Fibroblast of upper back skin (primary cell): ENCODE measurements at regions not wholly inside any gene's neighbourhood (a gene's known extent, or its start where the extent isn't known, plus 50 kb on each side); places are given as distances from the start of the nearest gene placed in this dataset.

Experiments used
- DNase-seq: peaks from one replicate; pipeline ENCODE4 v3.0.0-alpha.2; 2013

DNA sequence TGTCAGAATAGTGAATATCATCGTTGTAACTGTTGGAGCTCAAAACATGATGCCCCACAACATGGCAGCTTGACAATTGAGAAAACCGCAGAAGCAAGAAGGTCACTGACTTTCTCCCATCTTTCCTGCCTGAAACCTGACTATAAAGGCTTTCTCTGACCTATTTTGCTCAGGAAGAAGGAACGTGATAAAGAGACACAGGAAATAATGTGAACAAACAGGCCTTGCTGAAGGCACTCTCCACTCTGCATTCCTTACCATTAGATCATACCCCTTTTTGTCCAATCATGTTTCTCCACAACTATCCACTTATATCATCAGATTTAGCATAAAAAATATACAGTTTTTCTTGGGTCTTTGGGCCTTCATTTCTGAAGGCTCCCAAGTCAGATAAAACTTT lies 916.8 kb downstream of the METTL15 start:
- DNase-seq: peak; percentile 22

DNA sequence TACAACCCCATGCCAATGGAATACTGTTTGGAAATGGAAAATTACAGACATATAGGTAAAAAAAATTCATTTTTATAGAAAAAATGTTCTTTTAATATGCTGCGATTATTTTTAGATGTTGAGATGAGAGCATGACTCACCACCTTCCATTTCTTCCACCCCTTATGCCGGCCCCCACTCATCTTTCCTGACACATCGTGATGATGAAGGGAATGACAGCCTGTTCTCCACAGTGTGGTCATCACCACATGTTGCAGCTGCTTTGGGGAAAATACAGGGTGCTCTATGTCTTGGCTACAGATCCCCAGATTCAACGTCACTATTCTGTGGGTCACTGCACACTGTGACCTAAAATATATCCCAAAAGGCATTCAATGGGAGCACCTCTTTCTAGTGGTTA lies 916.2 kb downstream of the METTL15 start:
- peak; percentile 52 for DNase-seq

DNA sequence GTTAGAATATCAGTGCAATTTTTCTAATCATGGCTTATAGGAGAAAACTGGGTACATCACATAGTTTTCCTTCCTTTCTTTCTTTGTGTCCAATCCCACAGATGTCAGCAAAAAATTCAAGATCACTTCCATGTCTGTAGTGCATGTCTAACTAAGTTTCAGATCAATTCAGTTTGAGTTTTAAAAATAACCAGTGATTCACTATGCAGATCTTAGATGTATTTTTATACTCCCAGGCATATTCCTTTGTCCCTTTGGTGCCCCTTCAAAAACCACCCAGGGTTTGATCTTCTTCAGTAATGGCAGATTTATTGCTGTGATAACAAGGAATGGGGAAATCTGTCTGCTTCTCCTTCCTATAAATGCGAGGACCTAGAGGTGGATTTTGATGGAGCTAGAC lies 915.6 kb downstream of the METTL15 start:
- DNase-seq: no peak

DNA sequence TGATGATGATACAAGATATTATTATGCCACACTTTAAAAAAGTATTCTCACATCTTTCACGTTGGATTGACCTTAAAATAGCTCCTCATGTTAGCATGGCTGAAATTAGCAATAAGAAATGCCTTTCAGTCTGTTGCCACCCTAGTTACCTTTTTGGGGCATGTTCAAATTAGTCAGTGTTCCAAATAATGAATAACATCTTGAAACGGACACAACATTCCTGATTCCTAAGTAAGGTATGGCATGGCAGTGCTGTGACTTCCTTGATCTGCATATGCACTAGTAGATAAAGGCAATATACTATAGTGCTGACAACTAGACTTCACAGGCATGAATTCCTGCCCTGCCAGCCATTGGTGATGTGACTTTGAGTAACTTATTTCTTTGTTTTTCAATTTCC lies 914.5 kb downstream of the METTL15 start:
- peak; percentile 23 for DNase-seq

DNA sequence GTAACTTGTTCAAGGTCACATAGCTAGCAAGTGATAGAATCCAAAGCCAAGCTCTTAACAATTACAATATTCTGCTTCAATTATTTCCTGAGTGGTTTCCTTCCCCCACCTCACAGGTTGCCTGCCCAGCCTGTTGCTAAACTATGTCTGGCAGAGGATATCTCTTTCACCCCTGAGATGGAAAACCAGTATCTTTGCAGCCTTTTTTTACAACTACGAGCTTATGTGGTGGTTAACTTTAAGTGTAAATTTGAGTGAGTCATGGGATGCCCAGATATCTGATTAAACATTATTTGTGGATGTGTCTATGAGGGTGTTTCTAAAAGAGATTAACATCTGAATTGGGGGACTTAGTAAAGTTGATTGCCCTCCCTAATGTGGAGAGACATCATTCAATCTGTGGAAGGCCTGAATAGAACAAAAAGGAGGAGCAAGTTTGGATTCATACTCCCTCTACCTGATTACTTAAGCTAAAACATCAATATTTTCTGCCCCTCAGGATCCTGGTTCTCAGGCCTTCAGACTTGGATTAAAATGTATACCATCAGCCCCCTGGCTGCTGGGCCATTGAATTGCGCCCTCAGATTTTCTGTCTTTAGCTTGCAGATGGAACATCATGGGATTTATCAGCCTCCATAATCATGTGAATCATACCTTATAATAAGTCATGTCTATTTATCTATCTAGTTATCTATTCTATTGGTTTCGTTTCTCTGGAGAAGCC lies 911.9 kb downstream of the METTL15 start:
- DNase-seq: peak; percentile 48

DNA sequence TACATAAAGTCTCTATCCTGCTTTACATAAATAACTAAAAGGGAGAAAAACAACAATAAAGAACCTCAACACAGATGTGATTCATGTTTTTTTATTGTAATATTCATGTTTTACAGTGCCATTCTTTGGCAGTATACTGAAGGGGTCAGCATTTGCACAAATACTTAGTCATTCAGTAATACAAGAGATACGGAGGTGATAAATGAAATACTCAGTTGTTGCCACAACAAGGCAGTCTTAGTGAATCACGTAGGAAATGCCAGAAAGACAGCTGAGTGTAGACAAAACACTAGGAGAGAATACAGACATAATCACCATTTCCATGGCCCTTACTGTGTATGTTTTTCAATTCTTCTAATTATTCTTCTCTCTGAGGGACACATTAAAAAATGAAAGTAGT lies 910.4 kb downstream of the METTL15 start:
- DNase-seq: peak; percentile 78

DNA sequence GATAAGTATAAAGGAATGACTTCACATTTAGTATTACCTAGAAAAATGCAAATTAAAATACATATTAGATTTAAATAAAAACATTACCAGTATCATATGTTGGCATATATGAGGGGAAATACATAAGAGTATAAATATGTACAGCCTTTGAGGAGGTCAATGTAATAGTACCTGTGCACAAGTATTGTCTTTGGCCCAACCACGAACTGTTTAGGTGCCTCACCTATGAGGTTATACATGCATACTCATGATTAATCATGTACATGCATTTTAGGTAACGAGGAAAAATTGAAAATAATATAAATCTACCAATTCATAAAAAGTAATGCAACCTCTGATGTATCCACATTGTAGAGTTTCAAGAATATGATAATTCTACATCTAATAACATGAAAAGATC lies 909.8 kb downstream of the METTL15 start:
- no peak for DNase-seq

DNA sequence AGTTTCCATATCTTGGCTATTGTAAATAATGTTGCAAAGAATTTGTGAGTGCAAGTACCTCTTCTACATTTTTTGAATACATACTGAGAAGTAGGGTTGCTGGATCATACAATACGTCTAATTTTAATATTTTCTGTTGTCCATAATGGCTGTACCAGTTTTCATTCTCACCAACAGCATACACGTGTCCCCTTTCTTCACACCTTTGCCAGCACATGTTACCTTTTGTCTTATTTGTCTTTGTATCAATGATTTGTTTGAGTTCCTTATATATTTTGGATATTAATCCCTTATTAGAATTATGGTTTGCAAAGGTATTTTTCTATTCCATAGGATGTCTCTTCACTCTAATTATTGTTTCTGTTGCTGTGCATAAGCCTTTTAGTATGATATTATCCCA lies 904.3 kb downstream of the METTL15 start:
- DNase-seq: no peak

DNA sequence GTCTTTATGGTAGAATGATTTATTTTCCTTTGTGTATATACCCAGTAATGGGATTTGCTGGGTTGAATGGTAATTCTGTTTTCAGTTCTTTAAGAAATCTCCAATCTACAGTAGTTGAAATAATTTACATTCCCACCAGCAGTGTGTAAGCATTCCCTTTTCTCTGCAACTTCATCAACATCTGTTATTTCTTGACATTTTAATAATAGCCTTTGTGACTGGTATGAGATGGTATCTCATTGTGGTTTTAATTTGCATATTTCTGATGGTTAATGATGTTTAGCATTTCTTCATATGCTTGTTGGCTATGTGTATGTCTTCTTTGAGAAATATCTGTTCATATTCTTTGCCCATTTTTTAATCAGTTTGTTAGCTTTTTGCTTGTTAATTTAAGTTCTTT lies 901.2 kb downstream of the METTL15 start:
- DNase-seq: peak; percentile 72

DNA sequence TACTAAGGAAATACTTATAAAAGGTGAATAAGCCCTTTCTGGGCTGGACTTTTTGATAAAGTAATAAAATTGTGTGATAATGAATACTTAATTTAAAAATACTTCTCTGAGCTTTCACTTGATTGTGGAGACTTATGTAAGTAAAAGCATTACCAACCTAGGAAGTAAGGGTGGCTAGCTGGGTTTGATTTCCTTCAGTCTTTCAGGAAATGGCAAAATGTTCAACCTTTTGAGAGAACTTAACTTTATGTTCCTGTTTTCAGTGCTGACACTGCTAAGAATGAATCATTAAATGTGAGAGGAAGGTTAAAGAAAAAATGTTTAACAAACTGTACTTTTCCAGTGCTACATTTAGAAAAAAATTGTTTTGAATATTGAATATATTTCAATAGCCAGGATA lies 900.3 kb downstream of the METTL15 start:
- DNase-seq: no peak

DNA sequence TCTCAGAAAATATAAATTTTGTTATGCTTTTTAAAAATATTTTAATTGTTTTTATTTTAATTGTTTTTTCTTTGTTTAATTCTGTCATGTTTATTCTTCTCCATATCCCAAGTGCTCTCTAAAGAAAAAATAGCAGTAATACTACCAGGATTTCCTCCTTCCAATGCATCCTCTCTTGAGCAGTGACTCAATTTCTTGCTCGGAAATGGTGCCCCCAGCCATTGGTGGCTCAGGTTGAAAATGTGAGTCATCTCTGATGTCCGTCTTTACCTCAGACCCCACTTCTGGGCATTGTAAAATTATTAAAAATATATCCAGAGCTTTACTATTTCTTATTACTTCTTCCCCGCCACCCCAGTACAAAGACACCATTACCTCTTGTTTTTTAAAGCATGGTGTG lies 898.5 kb downstream of the METTL15 start:
- no peak for DNase-seq

DNA sequence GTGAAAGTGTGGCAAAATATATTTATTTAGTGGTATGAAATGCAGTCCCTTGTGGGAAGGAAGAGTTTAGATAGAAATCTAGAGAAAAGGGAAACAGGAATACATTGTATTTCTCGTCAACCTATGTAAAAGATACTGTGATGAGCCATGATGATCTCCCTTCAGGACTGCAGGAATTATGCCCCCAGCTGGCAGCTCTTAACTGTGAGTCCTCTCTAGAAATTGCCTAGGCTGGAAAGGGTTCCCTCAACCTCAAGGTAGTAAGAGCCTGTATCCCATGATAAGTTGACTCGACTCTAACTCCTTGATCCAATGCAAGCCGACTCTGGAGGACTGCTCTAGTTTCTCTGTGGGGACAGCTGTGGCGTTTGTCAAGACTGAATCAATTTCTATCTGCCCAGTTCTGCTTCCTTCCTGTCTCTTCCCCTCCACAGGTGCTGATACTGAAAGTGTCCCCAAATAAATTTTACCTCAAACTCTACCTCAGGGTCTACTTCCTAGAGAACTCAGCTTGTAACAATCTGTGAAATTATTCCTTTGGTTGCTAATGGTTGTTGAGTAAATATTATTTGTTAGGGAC lies 897.3 kb downstream of the METTL15 start:
- no peak for DNase-seq

DNA sequence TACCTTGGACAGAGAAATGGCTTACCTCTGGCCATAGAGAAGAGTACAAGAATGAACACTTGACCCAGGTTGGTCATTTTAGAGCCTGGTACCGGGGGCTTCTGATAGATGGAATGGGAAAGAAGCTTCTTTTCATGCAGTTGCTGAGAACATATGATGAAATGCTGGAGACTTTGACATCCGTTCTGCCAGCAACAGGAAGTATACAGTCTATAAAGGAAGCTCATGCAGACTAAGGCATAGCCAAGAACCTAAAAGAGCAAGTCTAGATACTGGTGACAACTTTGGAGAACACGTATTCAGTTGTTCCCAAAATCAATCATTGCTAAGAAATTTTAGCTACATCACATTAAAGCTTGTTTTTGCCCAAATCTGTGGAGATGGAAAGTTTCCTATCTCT lies 894.6 kb downstream of the METTL15 start:
- no peak for DNase-seq

DNA sequence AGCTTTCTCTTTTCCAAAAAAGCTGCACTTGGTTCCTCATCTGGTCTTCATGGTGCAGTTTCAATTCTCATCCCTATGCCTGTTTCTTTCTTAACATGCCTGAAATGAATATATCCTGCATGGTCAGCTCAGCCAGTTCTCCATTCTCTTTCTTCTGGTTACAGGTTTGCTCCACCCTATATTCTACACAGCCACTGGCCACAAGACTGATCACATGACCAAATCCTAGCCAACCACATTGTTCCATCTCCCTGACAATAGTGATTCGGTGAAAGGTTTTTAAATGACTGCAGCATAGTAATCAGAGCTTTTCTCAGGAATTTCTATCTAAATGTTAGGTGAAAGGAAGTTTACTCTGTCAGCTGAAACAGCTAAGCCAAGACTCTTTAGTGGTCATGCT lies 891.4 kb downstream of the METTL15 start:
- no peak for DNase-seq

DNA sequence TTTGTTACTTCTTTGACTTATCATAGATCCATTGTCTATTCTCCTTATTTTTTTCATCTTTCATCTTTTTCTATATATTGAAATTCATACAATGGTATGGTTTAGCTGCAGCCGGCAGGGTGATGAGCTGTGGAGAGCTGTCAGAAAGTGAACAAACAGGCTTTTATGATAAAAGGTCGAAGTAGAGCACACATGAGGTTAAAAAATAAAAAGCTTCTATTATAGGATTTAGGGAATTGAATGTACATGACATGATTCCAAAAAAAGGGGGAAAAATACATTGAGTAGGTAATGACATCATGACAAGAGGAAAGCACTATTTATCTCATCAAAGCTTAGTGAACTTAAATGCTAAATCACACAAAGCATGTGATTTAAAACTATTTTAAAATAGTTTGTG lies 884.8 kb downstream of the METTL15 start:
- DNase-seq: no peak

DNA sequence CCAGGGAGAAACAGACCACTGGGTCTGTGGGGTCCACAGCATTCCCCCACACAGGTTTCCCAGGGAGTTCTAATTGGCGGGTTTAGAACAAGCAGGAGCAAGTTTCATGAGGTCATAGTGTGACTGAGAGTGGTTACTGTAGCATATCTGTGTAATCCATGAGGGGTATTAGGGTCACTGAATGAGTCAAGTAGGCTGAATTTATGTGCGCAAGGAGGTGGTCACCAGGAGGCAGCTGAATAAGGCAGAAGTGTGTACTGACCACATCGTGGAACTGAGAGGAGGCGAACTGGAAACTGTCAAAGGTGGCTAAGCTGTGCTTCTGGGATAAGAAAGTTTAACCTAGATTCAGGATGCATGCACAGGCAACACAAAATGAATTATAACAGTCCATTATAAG lies 876.0 kb downstream of the METTL15 start:
- DNase-seq: no peak

DNA sequence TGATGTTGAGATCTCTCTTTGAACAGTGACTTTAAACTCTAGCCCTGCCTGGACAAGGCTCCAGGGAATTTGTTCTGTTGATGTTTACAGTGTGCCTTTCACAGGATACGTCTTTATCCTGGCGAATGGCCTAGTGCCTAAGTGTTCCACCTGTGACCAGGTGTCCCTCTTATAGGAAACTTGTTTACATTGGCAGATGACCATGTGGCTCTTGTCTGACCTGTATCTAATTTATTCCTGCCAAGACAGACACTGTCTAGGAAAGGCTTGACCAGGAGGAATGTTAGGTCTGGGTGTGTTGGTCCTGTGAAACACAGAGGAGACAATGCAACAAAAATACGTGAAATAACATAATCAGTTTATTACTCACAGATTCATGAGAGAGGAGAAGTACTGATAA lies 875.6 kb downstream of the METTL15 start:
- DNase-seq: no peak

DNA sequence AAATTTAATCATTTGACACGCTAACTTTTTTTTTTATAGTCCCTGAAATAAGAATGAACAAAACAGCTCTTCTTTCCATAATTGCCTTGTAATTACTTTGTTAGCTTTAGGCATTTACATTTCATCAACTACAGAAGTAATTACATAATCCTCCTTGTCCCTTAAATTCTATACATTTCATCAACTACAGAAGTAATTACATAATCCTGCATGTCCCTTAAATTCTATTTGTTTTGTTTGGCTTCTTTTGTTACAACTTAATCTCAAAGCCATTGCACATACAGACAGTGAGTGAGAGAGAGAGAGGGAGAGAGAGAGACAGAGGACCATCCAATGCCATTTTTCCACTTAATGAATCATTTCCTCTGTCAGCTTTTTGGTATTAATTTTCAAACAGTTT lies 873.2 kb downstream of the METTL15 start:
- peak; percentile 34 for DNase-seq

DNA sequence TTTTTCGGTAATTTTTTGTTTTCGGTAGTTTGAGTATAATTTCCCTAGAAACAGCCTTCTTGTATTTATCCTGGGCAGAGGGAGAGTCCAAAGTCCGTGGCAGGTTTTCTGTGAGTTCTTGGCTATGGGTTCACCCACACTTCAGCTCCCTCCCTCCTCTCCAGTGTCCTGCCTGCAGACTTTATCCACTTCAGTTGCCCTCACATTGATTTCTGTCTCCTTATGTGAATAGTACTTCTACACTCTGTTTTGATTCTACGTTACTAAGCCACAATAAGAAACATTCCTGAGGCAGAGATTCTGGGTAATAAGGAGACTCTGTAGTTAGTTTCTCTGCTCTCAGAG lies 868.6 kb downstream of the METTL15 start:
- DNase-seq: no peak

DNA sequence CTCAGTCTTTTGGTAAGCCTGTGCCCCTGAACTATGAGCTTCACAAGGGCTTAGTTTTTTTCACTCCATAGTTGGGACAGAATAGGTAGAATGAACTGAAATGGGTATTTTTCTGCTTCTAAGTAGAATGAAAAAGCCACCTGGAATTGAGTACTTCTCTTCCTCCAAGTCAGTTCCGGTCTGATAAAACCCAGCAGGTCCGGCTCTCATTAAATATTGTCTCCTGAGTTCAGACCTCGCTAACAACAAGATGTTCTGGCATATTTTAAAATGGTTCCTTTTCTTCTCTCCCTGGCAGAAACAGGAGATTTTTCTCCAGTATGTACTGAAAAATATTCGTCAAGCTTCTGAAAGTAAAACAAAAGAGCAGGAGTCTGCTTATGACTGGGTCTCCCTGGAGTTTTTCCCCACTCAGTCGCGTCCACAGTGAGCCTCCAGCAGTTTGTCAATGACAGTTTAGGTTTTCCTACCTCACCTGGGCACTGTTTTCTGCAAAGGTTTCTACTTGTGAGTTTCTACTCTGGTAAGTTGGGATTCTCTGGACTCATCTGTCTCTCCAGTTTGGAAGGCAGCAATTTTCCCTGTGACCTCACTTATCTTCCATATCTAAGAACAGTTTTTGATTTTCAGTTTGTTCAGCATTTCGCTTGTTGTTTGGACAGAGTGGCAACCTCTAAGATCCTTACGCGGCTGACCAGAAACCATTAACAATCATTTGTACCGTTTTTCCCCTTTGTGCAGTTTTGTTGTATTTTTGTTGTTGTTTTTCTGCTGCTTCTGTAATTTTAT lies 868.0 kb downstream of the METTL15 start:
- DNase-seq: no peak

DNA sequence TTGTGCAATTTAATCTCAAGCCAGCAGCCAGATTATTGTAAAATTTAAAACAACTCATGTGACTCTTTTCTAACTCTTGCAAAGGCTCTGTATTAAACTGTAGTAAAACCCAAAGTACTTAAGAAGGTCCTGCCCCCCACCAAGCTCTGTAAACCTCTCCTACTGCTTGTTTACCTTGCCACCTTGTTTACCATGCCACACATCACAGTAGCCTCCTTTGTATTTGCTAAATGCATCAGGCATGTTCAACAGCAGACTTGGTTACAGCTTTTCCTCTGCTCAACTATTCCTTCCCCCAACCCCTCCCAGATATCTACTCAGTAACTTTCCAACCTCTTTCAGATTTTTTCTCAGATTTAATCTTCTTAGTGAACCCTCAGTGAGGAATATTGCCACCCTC lies 861.6 kb downstream of the METTL15 start:
- DNase-seq: no peak

DNA sequence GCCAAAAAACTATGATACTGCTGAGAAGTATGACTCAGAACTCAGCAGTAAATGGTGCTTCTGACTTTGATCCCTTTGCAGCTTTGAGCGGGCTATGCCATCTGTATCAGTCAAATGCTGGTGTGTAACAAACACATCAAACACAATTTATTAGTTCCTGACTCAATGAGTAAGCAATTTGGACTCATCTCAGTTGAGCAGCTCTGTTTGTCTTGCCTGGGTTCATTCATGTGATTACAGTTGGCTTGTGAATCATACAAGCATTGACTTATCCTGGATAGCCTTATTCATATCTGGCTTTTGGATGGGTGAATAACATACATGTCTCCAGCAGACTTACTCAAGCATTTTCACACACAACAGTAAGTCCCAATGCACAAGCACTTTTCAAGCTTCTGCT lies 858.8 kb downstream of the METTL15 start:
- DNase-seq: peak; percentile 4

DNA sequence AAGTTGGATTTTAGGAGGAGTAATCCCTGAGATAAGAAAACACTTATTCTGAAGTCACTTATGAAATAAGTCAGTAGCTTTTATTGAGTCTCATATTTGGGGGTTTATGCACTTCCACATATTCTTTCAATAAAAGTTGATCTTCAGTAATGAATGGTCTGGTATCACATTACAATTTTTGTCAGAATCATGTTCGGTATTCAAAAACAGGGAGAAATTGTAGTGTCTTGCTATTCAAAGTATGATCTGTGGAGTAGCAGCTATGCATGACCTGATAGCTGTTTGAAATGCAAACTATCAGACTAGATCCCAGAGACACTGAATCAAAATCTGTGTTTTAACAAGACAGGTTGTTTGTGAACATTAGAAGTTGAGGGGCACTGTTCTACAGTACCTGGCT lies 857.6 kb downstream of the METTL15 start:
- peak; percentile 53 for DNase-seq

DNA sequence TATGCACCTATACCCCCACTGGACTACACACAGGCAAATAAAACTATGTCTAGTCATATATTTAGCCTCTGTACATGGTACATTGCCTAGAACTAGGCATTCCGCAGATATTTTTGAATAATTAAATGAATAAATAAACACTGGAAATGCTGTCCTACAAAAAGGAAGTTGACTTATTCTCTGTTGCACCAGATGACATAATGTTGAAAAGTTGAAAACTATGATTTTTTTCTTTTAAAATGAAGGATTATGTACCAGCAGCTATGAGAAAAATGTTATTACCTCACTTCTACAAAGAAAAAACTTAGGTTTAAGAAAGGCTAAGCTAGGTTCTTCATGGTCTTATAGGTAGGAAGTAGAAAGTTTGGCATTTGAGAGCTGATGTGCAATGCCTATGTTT lies 856.6 kb downstream of the METTL15 start:
- peak; percentile 37 for DNase-seq
